IMR-90 (cell line): ENCODE measurements at regions not wholly inside any gene's neighbourhood (a gene's known extent, or its start where the extent isn't known, plus 50 kb on each side); places are given as distances from the start of the nearest gene placed in this dataset.

Experiments used
- ATAC-seq: fragments of 200-7000 bp; cut with Tn5 transposase; 2 replicates; pipeline ENCODE4 v1.9.1; 2020; ENCODE audit warnings: low read depth, mild to moderate bottlenecking, moderate library complexity
- BruUV-seq: library from RNA; stranded (reverse); fragments of 400-500 nt; replicated peaks from 2 replicates; lab custom pipeline; 2021; lab: Mats Ljungman, UMichigan
- CTCF ChIA-PET: fragments of 300-600 bp; formaldehyde crosslinking; extraction: SDS; loops from one replicate; lab custom pipeline; 2021; ENCODE audit warnings: antibody characterized with exemption; lab: Yijun Ruan, JAX
- POLR2A ChIA-PET: fragments of 300-600 bp; sonication (Branson Sonifier 250); formaldehyde crosslinking; loops from one replicate; lab custom pipeline; 2022; ENCODE audit warnings: antibody characterized with exemption; ENCODE audit not compliant: unreplicated experiment; lab: Charles Lee
- DNase-seq: peaks from one replicate; pipeline ENCODE4 v3.0.0; 2013
- H2AFZ ChIP-seq: replicated peaks from 2 replicates; pipeline ENCODE3; 2013; ENCODE audit warnings: low read length, mild to moderate bottlenecking; ENCODE audit not compliant: poor library complexity
- H2AK5ac ChIP-seq: 2 replicates; pipeline ENCODE4 v1.6.1; 2013; ENCODE audit warnings: low read depth, low read length, inconsistent platforms
- H2AK9ac ChIP-seq: replicated peaks from 2 replicates; pipeline ENCODE3; 2013; ENCODE audit warnings: mild to moderate bottlenecking, low read depth, low read length, moderate library complexity; ENCODE audit not compliant: poor library complexity
- H2BK120ac ChIP-seq: 2 replicates; pipeline ENCODE4 v1.6.1; 2013; ENCODE audit warnings: low read depth, low read length, inconsistent platforms
- H2BK15ac ChIP-seq: 3 replicates; pipeline ENCODE4 v1.6.1; 2013; ENCODE audit warnings: low read depth, low read length, inconsistent platforms
- H2BK20ac ChIP-seq: 2 replicates; pipeline ENCODE4 v1.6.1; 2013; ENCODE audit warnings: low read depth, mild to moderate bottlenecking, inconsistent platforms, low read length, moderate library complexity
- H2BK5ac ChIP-seq: 2 replicates; pipeline ENCODE4 v1.6.1; 2013; ENCODE audit warnings: mild to moderate bottlenecking, low read depth, low read length, inconsistent platforms; ENCODE audit not compliant: poor library complexity, severe bottlenecking
- H3K14ac ChIP-seq: replicated peaks from 2 replicates; pipeline ENCODE4 v1.6.1; 2013; ENCODE audit warnings: low read depth, low read length, inconsistent platforms
- H3K18ac ChIP-seq: 2 replicates; pipeline ENCODE4 v1.6.1; 2013; ENCODE audit warnings: low read depth, low read length, control low read depth
- H3K23ac ChIP-seq: 2 replicates; pipeline ENCODE4 v1.6.1; 2013; ENCODE audit warnings: low read depth, low read length, inconsistent platforms
- H3K27ac ChIP-seq: 2 replicates; pipeline ENCODE4 v1.5.1; 2013; ENCODE audit warnings: mild to moderate bottlenecking, control low read depth, low read length; ENCODE audit not compliant: insufficient read depth
- H3K27me3 ChIP-seq: 2 replicates; pipeline ENCODE4 v1.6.1; 2013; ENCODE audit warnings: low read length; ENCODE audit not compliant: control insufficient read depth, insufficient read depth
- H3K36me3 ChIP-seq: 2 replicates; pipeline ENCODE4 v1.6.1; 2013; ENCODE audit warnings: low read length, mixed read lengths; ENCODE audit not compliant: control insufficient read depth, insufficient read depth
- H3K4ac ChIP-seq: 2 replicates; pipeline ENCODE4 v1.6.1; 2013; ENCODE audit warnings: low read depth, low read length, inconsistent platforms
- H3K4me1 ChIP-seq: 2 replicates; pipeline ENCODE4 v1.6.1; 2013; ENCODE audit warnings: low read length, mixed read lengths; ENCODE audit not compliant: control insufficient read depth, insufficient read depth
- H3K4me2 ChIP-seq: 2 replicates; pipeline ENCODE4 v1.6.1; 2013; ENCODE audit warnings: low read depth, mild to moderate bottlenecking, control low read depth, low read length, moderate library complexity
- H3K4me3 ChIP-seq: 2 replicates; pipeline ENCODE4 v1.5.1; 2013; ENCODE audit warnings: low read depth, mild to moderate bottlenecking, control low read depth, low read length, moderate library complexity; ENCODE audit not compliant: insufficient read depth
- H3K56ac ChIP-seq: 2 replicates; pipeline ENCODE4 v1.6.1; 2013; ENCODE audit warnings: low read length, inconsistent platforms; ENCODE audit not compliant: insufficient read depth; ENCODE audit errors: extremely low read depth
- H3K79me1 ChIP-seq, 2 experiments: 2 replicates each; pipeline ENCODE4 v1.6.1; 2013; ENCODE audit warnings: low read length in 2 of 2, inconsistent platforms in 1 of 2, low read depth in 1 of 2
- H3K9ac ChIP-seq: 2 replicates; pipeline ENCODE4 v1.6.1; 2013; ENCODE audit warnings: low read depth, low read length, control low read depth
- H3K9me1 ChIP-seq: 2 replicates; pipeline ENCODE4 v1.6.1; 2013; ENCODE audit warnings: low read length, inconsistent platforms; ENCODE audit not compliant: insufficient read depth
- H3K9me3 ChIP-seq: 2 replicates; pipeline ENCODE4 v1.6.1; 2013; ENCODE audit warnings: low read length; ENCODE audit not compliant: control insufficient read depth, insufficient read depth
- H4K20me1 ChIP-seq: 2 replicates; pipeline ENCODE4 v1.6.1; 2013; ENCODE audit warnings: low read length, inconsistent platforms; ENCODE audit not compliant: insufficient read depth
- H4K5ac ChIP-seq: 2 replicates; pipeline ENCODE4 v1.6.1; 2013; ENCODE audit warnings: mild to moderate bottlenecking, low read depth, low read length, control low read depth
- H4K8ac ChIP-seq, 2 experiments: 2 replicates each; pipeline ENCODE4 v1.6.1; 2013; ENCODE audit warnings: low read depth in 2 of 2, low read length in 2 of 2, control low read depth in 1 of 2, inconsistent platforms in 1 of 2
- H4K91ac ChIP-seq: 2 replicates; pipeline ENCODE4 v1.6.1; 2013; ENCODE audit warnings: low read depth, low read length, inconsistent platforms; ENCODE audit not compliant: insufficient read depth
- BHLHE40 ChIP-seq: fragments of 150-350 bp; IDR thresholded peaks from 2 replicates; pipeline ENCODE4 v1.6.1; 2016; ENCODE audit warnings: mild to moderate bottlenecking, low read depth, low read length
- CEBPB ChIP-seq: IDR thresholded peaks from 2 replicates; pipeline ENCODE4 v1.6.1; 2012; ENCODE audit warnings: low read depth, low read length, improper control_type of control experiment
- CHD1 ChIP-seq: IDR thresholded peaks from 2 replicates; pipeline ENCODE4 v1.6.1; 2012; ENCODE audit warnings: low read depth, low read length, improper control_type of control experiment
- CTCF ChIP-seq: conservative IDR thresholded peaks from 2 replicates; pipeline ENCODE4 v1.5.1; 2012; ENCODE audit warnings: mild to moderate bottlenecking, low read depth, low read length, improper control_type of control experiment
- ELK1 ChIP-seq: fragments of 150-350 bp; IDR thresholded peaks from 2 replicates; pipeline ENCODE4 v1.6.1; 2016; ENCODE audit warnings: low read depth, mild to moderate bottlenecking, low read length, moderate library complexity, borderline replicate concordance
- FOS ChIP-seq: fragments of 150-350 bp; IDR thresholded peaks from 2 replicates; pipeline ENCODE4 v1.6.1; 2016; ENCODE audit warnings: low read depth, low read length
- MAFK ChIP-seq: IDR thresholded peaks from 2 replicates; pipeline ENCODE4 v1.6.1; 2012; ENCODE audit warnings: low read depth, low read length, improper control_type of control experiment
- MAZ ChIP-seq: IDR thresholded peaks from 2 replicates; pipeline ENCODE4 v1.6.1; 2012; ENCODE audit warnings: low read depth, mild to moderate bottlenecking, low read length, improper control_type of control experiment, moderate library complexity, borderline replicate concordance
- MXI1 ChIP-seq: IDR thresholded peaks from 2 replicates; pipeline ENCODE4 v1.6.1; 2012; ENCODE audit warnings: low read depth, mild to moderate bottlenecking, low read length, moderate library complexity, borderline replicate concordance
- NFE2L2 ChIP-seq: fragments of 150-350 bp; IDR thresholded peaks from 2 replicates; pipeline ENCODE4 v1.6.1; 2016; ENCODE audit warnings: low read depth, mild to moderate bottlenecking, low read length
- POLR2A ChIP-seq: IDR thresholded peaks from 2 replicates; pipeline ENCODE4 v1.6.1; 2012; ENCODE audit warnings: mild to moderate bottlenecking, low read depth, low read length
- RAD21 ChIP-seq: IDR thresholded peaks from 2 replicates; pipeline ENCODE4 v1.6.1; 2012; ENCODE audit warnings: low read length, improper control_type of control experiment
- RCOR1 ChIP-seq: IDR thresholded peaks from 2 replicates; pipeline ENCODE4 v1.6.1; 2012; ENCODE audit warnings: mild to moderate bottlenecking, low read length, improper control_type of control experiment; ENCODE audit not compliant: insufficient replicate concordance
- RFX5 ChIP-seq: IDR thresholded peaks from 2 replicates; pipeline ENCODE4 v1.8.0; 2012; ENCODE audit warnings: low read depth, mild to moderate bottlenecking, low read length, moderate library complexity
- SMC3 ChIP-seq: fragments of 150-350 bp; IDR thresholded peaks from 2 replicates; pipeline ENCODE4 v1.6.1; 2016; ENCODE audit warnings: low read depth, mild to moderate bottlenecking, antibody characterized with exemption, low read length, moderate library complexity
- USF2 ChIP-seq: fragments of 150-350 bp; IDR thresholded peaks from 2 replicates; pipeline ENCODE4 v1.6.1; 2017; ENCODE audit warnings: mild to moderate bottlenecking, antibody characterized with exemption, low read length, low read depth
- WGBS, 2 experiments: methylation state at CpG; one replicate each; pipeline versions ENCODE4 v1.1.5 to v1.1.7; 2013; ENCODE audit warnings: missing lambda C conversion rate in 2 of 2; ENCODE audit not compliant: insufficient read length in 1 of 2; ENCODE audit errors: extremely low coverage in 2 of 2; 5-methylcytosine and 5-hydroxymethylcytosine counted together
- dilution Hi-C: fragments of 300-500 bp; cut with HindIII; formaldehyde crosslinking; loops from one replicate; pipeline ENCODE4 v1.14.3; 2018; ENCODE audit warnings: low sequenced_read_pairs; ENCODE audit not compliant: unreplicated experiment
- in situ Hi-C: fragments of 300-500 bp; cut with MboI; formaldehyde crosslinking; loops from 3 replicates; pipeline ENCODE4 v1.14.3; 2019; ENCODE audit warnings: low sequenced_read_pairs, inconsistent platforms, mixed read lengths
- intact Hi-C: fragments of 100-400 bp; cut with micrococcal nuclease; formaldehyde crosslinking; loops from 2 replicates; pipeline ENCODE4 v1.10.0; 2022

GRCh38 chr15:77816983-77817382, 184.3 kb upstream of the LINGO1 start:
- Histone ChIP-seq H3K36me3 (no peaks in the 10 kb centered on the region), H3K4ac (no peak overlapping the region), H3K4me2 (no peak overlapping the region), H3K4me1 (no peaks in the 10 kb centered on the region), H3K56ac (no peak overlapping the region), H3K4me3 (no peak overlapping the region), H3K27ac (no peak overlapping the region), H2BK120ac (no peak overlapping the region), H4K20me1 (no peaks in the 10 kb centered on the region), H3K9ac (no peak overlapping the region), H4K5ac (no peak overlapping the region), H3K23ac (no peak overlapping the region), H2AFZ (no peak overlapping the region), H2AK5ac (no peak overlapping the region), H3K79me1 (no peaks in the 10 kb centered on the region), H3K9me1 (no peaks in the 10 kb centered on the region), H3K27me3 (peaks cover 72% of the 10 kb centered on the region), H2BK20ac (no peak overlapping the region), H2BK15ac (no peak overlapping the region), H3K18ac (no peak overlapping the region), H3K9me3 (no peaks in the 10 kb centered on the region), H4K91ac (no peak overlapping the region), H4K8ac (no peak overlapping the region), H2AK9ac (no peak overlapping the region), H2BK5ac (no peak overlapping the region), H3K14ac (no peak overlapping the region)
- no peak for TF ChIP-seq RCOR1
- TF ChIP-seq CTCF, result no peak
- no peak for TF ChIP-seq BHLHE40
- TF ChIP-seq FOS, result no peak
- TF ChIP-seq USF2, result no peak
- TF ChIP-seq CHD1, result no peak
- TF ChIP-seq MAZ, result no peak
- no peak for TF ChIP-seq MAFK
- no peak for TF ChIP-seq ELK1
- no peak for TF ChIP-seq RAD21
- no peak for TF ChIP-seq SMC3
- no peak for TF ChIP-seq RFX5
- no peak for TF ChIP-seq POLR2A
- TF ChIP-seq NFE2L2, result no peak
- no peak for TF ChIP-seq CEBPB
- TF ChIP-seq MXI1, result no peak
- DNase-seq (no peak), ATAC-seq (no peak)
- dilution Hi-C loops (no loop called here), intact Hi-C loops (no loop called here), in situ Hi-C loops (no loop called here)
- ChIA-PET POLR2A (no interaction called here), CTCF (interaction anchor here (0.6 to 1.2 kb wide), 2 partner anchors 38 to 184 kb away, joined by 3 to 4 read pairs; partner anchors contain the start of gene LINGO1)
- BruUV-seq, result no TSS peak
- 0% methylated on average over 2 of the region's 7 CpGs; no CpG with 5 or more reads in 1 of the 2 experiments for WGBS, 2 experiments
